ENCODE measurements at regions not wholly inside any gene's neighbourhood (a gene's known extent, or its start where the extent isn't known, plus 50 kb on each side); places are given as distances from the start of the nearest gene placed in this dataset.

- Mint-ChIP-seq H3K36me3 (ENCODE audit: low read depth) (no peaks in the 10 kb centered on the region), H3K4me3 (no peak overlapping the region), H3K27ac (no peak overlapping the region), H3K9me3 (peaks cover 27% of the 10 kb centered on the region), H3K4me1 (ENCODE audit: low read depth) (no peaks in the 10 kb centered on the region), H3K27me3 (ENCODE audit: insufficient read depth) (no peaks in the 10 kb centered on the region)
- DNase-seq = no peak
- TF ChIP-seq CTCF (IDR thresholded peaks at IDR 0.05) = no peak
Observed at GRCh38 chr21:22649246-22649645, 1651.0 kb downstream of the NCAM2 start.

GRCh38 chr21:22650226-22650625, 1652.0 kb downstream of the NCAM2 start:
- Mint-ChIP-seq H3K27ac (no peak overlapping the region), H3K27me3 (ENCODE audit: insufficient read depth) (no peaks in the 10 kb centered on the region), H3K4me1 (ENCODE audit: low read depth) (no peaks in the 10 kb centered on the region), H3K9me3 (peaks cover 30% of the 10 kb centered on the region), H3K4me3 (no peak overlapping the region), H3K36me3 (ENCODE audit: low read depth) (no peaks in the 10 kb centered on the region)
- no peak for TF ChIP-seq CTCF (IDR thresholded peaks at IDR 0.05)
- no peak for DNase-seq

- TF ChIP-seq CTCF (IDR thresholded peaks at IDR 0.05) = no peak
- Mint-ChIP-seq H3K9me3 (peaks cover 26% of the 10 kb centered on the region), H3K4me3 (no peak overlapping the region), H3K36me3 (ENCODE audit: low read depth) (no peaks in the 10 kb centered on the region), H3K27ac (no peak overlapping the region), H3K4me1 (ENCODE audit: low read depth) (no peaks in the 10 kb centered on the region), H3K27me3 (ENCODE audit: insufficient read depth) (no peaks in the 10 kb centered on the region)
- no peak for DNase-seq
Observed at GRCh38 chr21:22657781-22658180, 1659.6 kb downstream of the NCAM2 start.

GRCh38 chr21:22670148-22670547, 1671.9 kb downstream of the NCAM2 start:
- H3K4me3 Mint-ChIP-seq = no peak overlapping the region
- peaks cover 55% of the 10 kb centered on the region for H3K9me3 Mint-ChIP-seq
- H3K27ac Mint-ChIP-seq = no peak overlapping the region
- TF ChIP-seq CTCF (IDR thresholded peaks at IDR 0.05) = no peak
- 0 out of 2 replicates have a peak, but pooled peaks cover 4% of the 10 kb centered on the region for H3K36me3 Mint-ChIP-seq (ENCODE audit: low read depth)
- no peaks in the 10 kb centered on the region for H3K4me1 Mint-ChIP-seq (ENCODE audit: low read depth)
- no peaks in the 10 kb centered on the region for H3K27me3 Mint-ChIP-seq (ENCODE audit: insufficient read depth)
- no peak for DNase-seq

GRCh38 chr21:22679207-22679606, 1681.0 kb downstream of the NCAM2 start:
- peaks cover 49% of the 10 kb centered on the region for H3K9me3 Mint-ChIP-seq
- no peak overlapping the region for H3K4me3 Mint-ChIP-seq
- no peak for DNase-seq
- H3K27me3 Mint-ChIP-seq (ENCODE audit: insufficient read depth) = peaks cover 1% of the 10 kb centered on the region; the same call in 1 of the 2 replicates
- no peak overlapping the region for H3K27ac Mint-ChIP-seq
- H3K36me3 Mint-ChIP-seq (ENCODE audit: low read depth) = no peaks in the 10 kb centered on the region
- no peak for TF ChIP-seq CTCF (IDR thresholded peaks at IDR 0.05)
- H3K4me1 Mint-ChIP-seq (ENCODE audit: low read depth) = no peaks in the 10 kb centered on the region

GRCh38 chr21:22691658-22692057, 1693.4 kb downstream of the NCAM2 start:
- no peak for DNase-seq
- Mint-ChIP-seq H3K36me3 (ENCODE audit: low read depth) (no peaks in the 10 kb centered on the region), H3K9me3 (peaks cover 54% of the 10 kb centered on the region), H3K27me3 (ENCODE audit: insufficient read depth) (no peaks in the 10 kb centered on the region), H3K4me1 (ENCODE audit: low read depth) (no peaks in the 10 kb centered on the region), H3K4me3 (no peak overlapping the region), H3K27ac (no peak overlapping the region)
- TF ChIP-seq CTCF (IDR thresholded peaks at IDR 0.05) = no peak
